ENCODE measurements at regions not wholly inside any gene's neighbourhood (a gene's known extent, or its start where the extent isn't known, plus 50 kb on each side); places are given as distances from the start of the nearest gene placed in this dataset.

DNA sequence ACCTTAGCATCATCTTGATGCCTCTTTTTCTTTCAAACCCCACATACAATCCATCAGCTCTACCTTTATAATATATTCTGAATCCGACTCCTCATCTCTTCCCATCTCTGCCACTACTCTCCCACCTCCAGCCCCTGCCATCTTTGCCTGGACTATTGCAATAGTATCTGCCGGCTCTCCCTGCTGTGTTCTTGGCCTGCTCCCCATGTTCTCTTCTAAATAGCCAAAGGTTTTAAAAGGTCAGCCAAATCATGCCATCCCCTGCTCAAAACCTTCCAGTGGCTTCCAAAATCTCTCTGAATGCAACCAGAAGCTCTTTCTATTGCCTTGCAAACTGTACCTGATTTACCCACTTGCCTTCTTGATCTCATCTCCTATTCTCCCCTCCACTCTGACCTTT lies 266.0 kb downstream of the PTTG2 start:
- 82 to 96% (median 93%) methylated on average over 2 of the region's 2 CpGs for WGBS, 5 donors
- Histone ChIP-seq H3K9me3 (no peaks in the 10 kb centered on the region), H3K4me1 (peaks cover 0 to 12% (median 0%) of the 10 kb centered on the region in 6 donors), H3K27me3 (replicated peaks in 1 of 7) (no peaks in the 10 kb centered on the region), H3K27ac (no peak overlapping the region), H3K4me3 (no peak overlapping the region), H3K36me3 (no peaks in the 10 kb centered on the region)
- TF ChIP-seq, protein P1, sequence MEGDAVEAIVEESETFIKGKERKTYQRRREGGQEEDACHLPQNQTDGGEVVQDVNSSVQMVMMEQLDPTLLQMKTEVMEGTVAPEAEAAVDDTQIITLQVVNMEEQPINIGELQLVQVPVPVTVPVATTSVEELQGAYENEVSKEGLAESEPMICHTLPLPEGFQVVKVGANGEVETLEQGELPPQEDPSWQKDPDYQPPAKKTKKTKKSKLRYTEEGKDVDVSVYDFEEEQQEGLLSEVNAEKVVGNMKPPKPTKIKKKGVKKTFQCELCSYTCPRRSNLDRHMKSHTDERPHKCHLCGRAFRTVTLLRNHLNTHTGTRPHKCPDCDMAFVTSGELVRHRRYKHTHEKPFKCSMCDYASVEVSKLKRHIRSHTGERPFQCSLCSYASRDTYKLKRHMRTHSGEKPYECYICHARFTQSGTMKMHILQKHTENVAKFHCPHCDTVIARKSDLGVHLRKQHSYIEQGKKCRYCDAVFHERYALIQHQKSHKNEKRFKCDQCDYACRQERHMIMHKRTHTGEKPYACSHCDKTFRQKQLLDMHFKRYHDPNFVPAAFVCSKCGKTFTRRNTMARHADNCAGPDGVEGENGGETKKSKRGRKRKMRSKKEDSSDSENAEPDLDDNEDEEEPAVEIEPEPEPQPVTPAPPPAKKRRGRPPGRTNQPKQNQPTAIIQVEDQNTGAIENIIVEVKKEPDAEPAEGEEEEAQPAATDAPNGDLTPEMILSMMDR (IDR thresholded peaks at IDR 0.05 in 8 of 11, conservative IDR thresholded peaks at IDR 0.05 in 3 of 11): no peak
- TF ChIP-seq POLR2AphosphoS5 (IDR thresholded peaks at IDR 0.05) (no peak), POLR2A (IDR thresholded peaks at IDR 0.05) (no peak)
- intact Hi-C loops (cut with DNase I; ENCODE audit: low total_unique reads): no loop called here
- no peak for DNase-seq

DNA sequence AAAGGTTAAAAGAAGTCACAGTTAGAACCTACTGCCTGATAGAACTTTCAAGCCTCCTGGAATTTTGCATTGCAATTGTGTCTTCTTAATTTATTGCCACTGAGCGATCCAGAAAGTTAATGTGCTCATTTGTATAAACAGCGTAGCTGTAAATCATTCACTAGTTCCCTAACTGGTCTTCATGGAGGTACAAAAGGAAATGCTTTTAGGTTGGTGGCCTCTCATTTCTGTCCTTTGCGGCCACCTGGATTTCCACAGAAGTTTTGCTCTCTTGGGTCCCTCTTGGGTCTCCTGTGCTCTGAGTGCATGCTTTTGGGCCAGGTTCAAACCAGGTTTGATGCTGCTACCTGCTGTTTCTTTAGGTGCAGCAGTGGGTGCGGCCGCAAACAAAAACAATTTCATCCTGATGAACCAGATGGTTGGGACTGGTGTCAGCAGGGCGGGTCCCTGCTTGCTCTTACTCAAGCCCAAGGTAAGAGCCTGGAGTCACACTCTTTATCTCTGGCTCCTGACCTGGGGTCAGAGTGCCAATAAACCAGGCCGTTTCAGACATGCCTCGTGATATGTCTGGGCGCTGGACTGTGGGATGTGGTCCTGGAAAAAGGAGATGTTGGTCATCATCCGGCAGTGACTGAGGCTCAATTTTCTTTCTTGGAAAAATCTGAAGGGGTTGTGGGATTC lies 270.1 kb downstream of the PTTG2 start:
- Histone ChIP-seq H3K9me3 (no peaks in the 10 kb centered on the region), H3K27me3 (replicated peaks in 1 of 7) (no peaks in the 10 kb centered on the region), H3K4me1 (peaks cover 0 to 4% (median 0%) of the 10 kb centered on the region in 6 donors), H3K27ac (no peak overlapping the region), H3K4me3 (no peak overlapping the region), H3K36me3 (no peaks in the 10 kb centered on the region)
- whole genome bisulfite sequencing, 5 donors: 76 to 86% (median 80%) methylated on average over 10 of the region's 10 CpGs
- intact Hi-C loops (cut with DNase I; ENCODE audit: low total_unique reads): no loop called here
- no peak for TF ChIP-seq POLR2A (IDR thresholded peaks at IDR 0.05)
- no peak for TF ChIP-seq POLR2AphosphoS5 (IDR thresholded peaks at IDR 0.05)
- TF ChIP-seq, protein P1 (IDR thresholded peaks at IDR 0.05 in 8 of 11, conservative IDR thresholded peaks at IDR 0.05 in 3 of 11): no peak
- no peak for DNase-seq

DNA sequence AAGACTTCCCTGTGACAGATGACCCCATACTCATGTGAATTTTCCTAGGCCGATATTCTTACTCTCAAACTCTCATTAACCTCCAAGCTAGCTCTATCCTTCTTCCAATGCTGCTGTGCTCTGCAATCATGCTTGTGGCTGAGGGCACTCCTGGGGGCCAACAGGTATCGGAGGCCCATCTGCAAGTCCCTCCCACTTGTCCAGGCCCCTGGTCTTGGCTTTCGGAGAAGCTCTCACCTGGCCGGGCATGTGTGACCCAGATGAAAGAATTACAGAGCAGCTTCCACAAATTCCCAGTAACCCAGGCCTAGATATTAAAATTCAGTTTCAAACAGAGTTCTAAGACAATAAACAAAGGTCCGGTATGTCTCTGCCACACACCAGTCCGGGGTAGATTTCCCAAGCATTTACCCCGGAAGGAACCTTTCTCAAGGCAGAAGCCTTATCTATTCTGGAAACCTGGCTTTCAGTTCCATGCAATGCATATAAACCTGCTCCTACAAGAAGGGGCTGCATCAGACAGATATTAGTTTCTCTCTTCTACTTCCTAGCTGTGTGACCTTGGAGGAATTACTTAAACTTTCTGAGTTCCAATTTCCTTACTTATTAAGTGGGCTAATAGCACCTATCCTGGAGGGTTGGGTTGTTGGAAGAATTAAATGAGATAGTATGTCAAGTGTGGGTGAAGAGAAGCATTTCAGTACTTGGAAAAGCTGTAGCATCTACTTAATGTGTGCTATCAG lies 270.8 kb downstream of the PTTG2 start:
- WGBS, 5 donors: 91 to 96% (median 92%) methylated on average over 7 of the region's 7 CpGs
- no peaks in the 10 kb centered on the region for H3K9me3 ChIP-seq
- no peak overlapping the region for H3K4me3 ChIP-seq
- peaks cover 0 to 4% (median 0%) of the 10 kb centered on the region in 6 donors for H3K4me1 ChIP-seq
- no peak for DNase-seq
- TF ChIP-seq POLR2A (IDR thresholded peaks at IDR 0.05) (no peak), POLR2AphosphoS5 (IDR thresholded peaks at IDR 0.05) (no peak)
- TF ChIP-seq, protein P1 (IDR thresholded peaks at IDR 0.05 in 8 of 11, conservative IDR thresholded peaks at IDR 0.05 in 3 of 11): no peak
- no peak overlapping the region for H3K27ac ChIP-seq
- H3K27me3 ChIP-seq (replicated peaks in 1 of 7): no peaks in the 10 kb centered on the region
- intact Hi-C loops (cut with DNase I; ENCODE audit: low total_unique reads): no loop called here
- no peaks in the 10 kb centered on the region for H3K36me3 ChIP-seq

DNA sequence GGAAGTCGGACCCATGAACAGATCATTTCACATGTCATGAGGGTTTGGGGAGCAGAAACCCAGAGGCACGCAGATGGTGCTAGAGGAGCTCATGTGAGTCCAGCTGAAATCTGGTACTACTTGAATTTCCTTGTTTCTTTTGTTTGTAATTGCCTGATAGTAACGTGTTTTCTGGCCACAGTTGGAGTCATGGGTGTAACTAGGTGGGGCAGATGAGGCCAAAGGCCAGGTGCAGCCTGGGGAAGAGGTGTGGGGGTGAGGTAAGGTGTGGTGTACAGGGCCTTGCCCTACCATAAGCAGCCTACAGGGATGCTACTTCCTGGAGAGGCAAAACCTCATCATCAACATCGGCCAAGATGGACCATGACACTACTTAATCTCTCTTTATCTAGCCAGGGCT lies 271.4 kb downstream of the PTTG2 start:
- no peaks in the 10 kb centered on the region for H3K27me3 ChIP-seq (replicated peaks in 1 of 7)
- no peak overlapping the region for H3K27ac ChIP-seq
- no peak for DNase-seq
- no peaks in the 10 kb centered on the region for H3K9me3 ChIP-seq
- 87 to 98% (median 93%) methylated on average over 4 of the region's 4 CpGs for WGBS, 5 donors
- TF ChIP-seq POLR2A (IDR thresholded peaks at IDR 0.05) (no peak), POLR2AphosphoS5 (IDR thresholded peaks at IDR 0.05) (no peak)
- TF ChIP-seq, protein P1 (IDR thresholded peaks at IDR 0.05 in 8 of 11, conservative IDR thresholded peaks at IDR 0.05 in 3 of 11): no peak
- no peaks in the 10 kb centered on the region for H3K36me3 ChIP-seq
- H3K4me3 ChIP-seq: no peak overlapping the region
- peaks cover 0 to 11% (median 0%) of the 10 kb centered on the region in 6 donors for H3K4me1 ChIP-seq
- intact Hi-C loops (cut with DNase I; ENCODE audit: low total_unique reads): no loop called here

Measured in spleen (tissue), 11 donors.